GM19468 (cell line): ENCODE measurements at regions not wholly inside any gene's neighbourhood (a gene's known extent, or its start where the extent isn't known, plus 50 kb on each side); places are given as distances from the start of the nearest gene placed in this dataset.
A peak's percentile ranks its signal among the peaks of the same experiment; 100 is the strongest.

Experiments used
- ATAC-seq: cut with Tn5 transposase; IDR thresholded peaks from one replicate; pipeline ENCODE4 v1.9.1; 2021; ENCODE audit warnings: mild to moderate bottlenecking, moderate library complexity, moderate number of reproducible peaks; ENCODE audit not compliant: unreplicated experiment; ENCODE audit errors: extremely low read depth

- no peak for ATAC-seq
Measured at GRCh38 chr2:495745-496275, 181.4 kb downstream of the TMEM18 start.

- no peak for ATAC-seq
Measured at GRCh38 chr2:494853-495252, 182.4 kb downstream of the TMEM18 start.

GRCh38 chr2:493228-493627 lies 184.0 kb downstream of the TMEM18 start:
- no peak for ATAC-seq

GRCh38 chr2:492178-492577 lies 185.0 kb downstream of the TMEM18 start:
- ATAC-seq = no peak

- ATAC-seq = no peak
Measured at GRCh38 chr2:489838-490237, 187.4 kb downstream of the TMEM18 start.

GRCh38 chr2:489084-489483 lies 188.1 kb downstream of the TMEM18 start:
- no peak for ATAC-seq

- no peak for ATAC-seq
Measured at GRCh38 chr2:487186-488079, 189.8 kb downstream of the TMEM18 start.

GRCh38 chr2:486371-486770 lies 190.8 kb downstream of the TMEM18 start:
- no peak for ATAC-seq

GRCh38 chr2:481388-481787 lies 193.5 kb upstream of the ALKAL2 start:
- no peak for ATAC-seq

- ATAC-seq = no peak
Measured at GRCh38 chr2:479490-480176, 191.7 kb upstream of the ALKAL2 start.

GRCh38 chr2:479031-479430 lies 191.1 kb upstream of the ALKAL2 start:
- ATAC-seq = no peak

- no peak for ATAC-seq
Measured at GRCh38 chr2:471560-471959, 183.7 kb upstream of the ALKAL2 start.

GRCh38 chr2:469514-469913 lies 181.6 kb upstream of the ALKAL2 start:
- no peak for ATAC-seq

- no peak for ATAC-seq
Measured at GRCh38 chr2:468648-469336, 180.9 kb upstream of the ALKAL2 start.

GRCh38 chr2:467892-468647 lies 180.2 kb upstream of the ALKAL2 start:
- no peak for ATAC-seq

- no peak for ATAC-seq
Measured at GRCh38 chr2:467543-467891, 179.6 kb upstream of the ALKAL2 start.

- no peak for ATAC-seq
Measured at GRCh38 chr2:467101-467500, 179.2 kb upstream of the ALKAL2 start.

- ATAC-seq = no peak
Measured at GRCh38 chr2:464562-465309, 176.8 kb upstream of the ALKAL2 start.

GRCh38 chr2:460861-461260 lies 173.0 kb upstream of the ALKAL2 start:
- ATAC-seq = peak; percentile 40
